ENCODE measurements at regions not wholly inside any gene's neighbourhood (a gene's known extent, or its start where the extent isn't known, plus 50 kb on each side); places are given as distances from the start of the nearest gene placed in this dataset.

DNA sequence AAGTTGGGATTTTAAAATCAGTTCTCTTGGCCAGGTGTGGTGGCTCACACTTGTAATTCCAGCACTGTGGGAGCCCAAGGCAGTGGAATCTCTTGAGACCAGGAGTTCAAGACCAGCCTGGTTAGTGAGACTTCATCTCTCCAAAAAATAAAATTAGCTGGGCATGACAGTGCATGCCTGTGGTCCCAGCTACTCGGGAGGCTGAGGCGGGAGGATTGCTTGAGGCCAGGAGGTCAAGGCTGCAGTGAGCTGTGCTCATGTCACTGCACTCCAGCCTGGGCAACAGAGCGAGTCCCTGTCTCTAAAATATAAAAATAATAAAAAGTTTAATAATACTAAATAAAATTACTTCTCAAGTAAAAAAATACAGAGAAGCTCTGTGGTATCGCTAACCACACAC is 77.5 kb downstream of the FOXA2 start:
- in situ Hi-C loops (cut with HindIII; ENCODE audit: low sequenced_read_pairs) = no loop called here

DNA sequence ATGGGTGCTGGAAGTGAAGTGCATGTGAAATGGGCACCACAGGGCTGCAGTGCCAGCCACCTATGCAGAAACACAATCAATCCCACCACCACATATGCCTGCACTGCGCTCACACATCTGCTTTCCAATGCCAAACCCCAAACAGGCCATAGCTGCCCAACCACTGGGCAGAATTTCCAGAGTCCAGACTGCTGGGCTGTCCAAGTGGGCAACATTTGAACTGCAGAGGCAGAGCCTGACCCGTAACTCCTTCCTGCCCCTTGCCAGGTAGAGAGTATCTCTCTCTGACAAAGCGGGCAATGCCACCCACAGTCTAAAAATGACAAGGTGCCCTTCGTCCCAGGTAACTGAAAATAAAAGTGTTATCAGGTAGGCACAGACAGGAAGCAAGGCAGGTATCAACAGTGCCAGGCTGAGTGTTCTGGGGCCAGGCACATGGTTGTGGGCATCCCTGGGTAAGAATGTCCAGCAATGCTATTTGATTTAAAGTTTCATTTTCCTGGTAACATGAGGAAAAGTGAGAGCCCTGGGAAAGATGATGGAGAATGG is 79.5 kb downstream of the FOXA2 start:
- in situ Hi-C loops (cut with HindIII; ENCODE audit: low sequenced_read_pairs) = no loop called here

DNA sequence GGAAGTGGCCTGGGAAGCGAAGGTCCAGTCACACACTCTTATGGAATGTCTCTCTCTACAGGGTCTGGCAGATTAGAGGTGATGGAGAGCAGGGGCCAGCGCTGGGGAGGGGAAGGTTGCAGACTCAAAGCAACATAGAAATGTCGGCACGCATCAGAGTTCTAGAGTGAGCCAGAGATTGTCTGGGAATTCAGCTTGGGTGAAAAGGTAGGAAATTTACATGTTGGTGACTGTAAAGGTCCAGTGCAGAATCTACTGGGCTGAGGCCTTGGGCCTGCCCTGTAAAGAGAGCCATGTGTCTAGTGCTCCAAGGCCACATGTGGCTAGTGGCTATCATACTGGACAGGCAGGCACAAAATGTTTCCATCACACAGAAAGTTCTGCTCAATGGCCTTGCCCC is 80.8 kb downstream of the FOXA2 start:
- in situ Hi-C loops (cut with HindIII; ENCODE audit: low sequenced_read_pairs) = no loop called here

DNA sequence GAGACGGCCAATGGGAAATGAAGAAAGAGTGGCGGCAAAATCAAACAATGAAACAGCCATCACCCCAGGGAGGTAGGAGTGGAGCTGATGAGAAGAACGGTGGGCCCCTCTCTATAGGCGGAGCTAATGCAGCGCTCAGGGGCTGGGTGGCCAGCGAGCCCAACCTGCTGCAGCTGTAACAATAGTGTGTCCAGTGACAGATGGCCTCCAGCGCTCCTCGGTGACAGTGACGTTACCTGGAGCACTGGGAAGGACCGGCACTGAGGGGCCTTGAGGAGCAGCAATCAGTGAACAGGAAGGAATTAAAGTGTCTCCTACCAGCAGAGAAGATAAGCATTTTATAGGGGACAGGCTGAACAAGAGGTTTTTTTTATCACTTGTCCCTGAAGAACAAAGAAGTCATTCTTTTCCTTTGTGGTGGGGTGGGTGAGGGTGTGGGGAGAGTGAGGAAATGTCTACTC is 81.6 kb downstream of the FOXA2 start:
- in situ Hi-C loops (cut with HindIII; ENCODE audit: low sequenced_read_pairs) = no loop called here

DNA sequence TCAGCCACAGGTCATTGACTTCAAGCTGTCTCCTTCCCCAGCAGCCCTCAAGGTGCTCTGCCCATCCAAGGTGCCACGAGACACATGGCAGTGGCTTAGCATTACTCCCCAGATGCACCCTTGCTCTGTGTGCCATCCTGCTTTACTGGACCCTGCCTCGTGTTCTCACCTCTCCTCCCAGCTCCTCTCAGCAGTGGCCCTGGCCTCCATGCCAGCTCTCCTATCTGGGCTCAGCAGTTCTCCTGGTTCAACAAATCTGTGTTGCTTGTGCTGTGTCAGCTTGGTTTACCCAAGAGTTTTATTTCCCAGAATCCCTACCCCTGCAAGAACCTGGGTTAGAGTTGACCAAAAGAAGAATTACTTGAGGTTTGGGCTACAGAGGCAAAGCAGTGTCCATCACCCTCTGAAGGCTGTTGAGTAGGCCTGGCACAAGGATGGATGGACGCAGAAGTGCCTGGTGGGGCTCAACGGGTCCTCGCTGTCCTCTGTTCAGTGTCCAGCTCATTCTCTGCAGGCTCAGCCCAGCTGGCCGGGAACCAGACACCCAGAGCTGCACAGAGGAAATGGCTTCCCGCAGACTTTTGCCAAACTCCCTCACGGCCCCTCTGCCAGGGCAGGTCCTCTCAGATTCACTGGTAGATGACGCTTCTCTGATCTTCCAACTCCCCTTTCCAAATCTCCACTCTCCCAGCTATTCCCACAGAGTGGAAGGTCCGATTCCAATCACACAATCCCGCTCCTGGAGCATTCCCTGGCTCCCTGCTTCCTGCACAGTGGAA is 82.6 kb downstream of the FOXA2 start:
- in situ Hi-C loops (cut with HindIII; ENCODE audit: low sequenced_read_pairs) = no loop called here

DNA sequence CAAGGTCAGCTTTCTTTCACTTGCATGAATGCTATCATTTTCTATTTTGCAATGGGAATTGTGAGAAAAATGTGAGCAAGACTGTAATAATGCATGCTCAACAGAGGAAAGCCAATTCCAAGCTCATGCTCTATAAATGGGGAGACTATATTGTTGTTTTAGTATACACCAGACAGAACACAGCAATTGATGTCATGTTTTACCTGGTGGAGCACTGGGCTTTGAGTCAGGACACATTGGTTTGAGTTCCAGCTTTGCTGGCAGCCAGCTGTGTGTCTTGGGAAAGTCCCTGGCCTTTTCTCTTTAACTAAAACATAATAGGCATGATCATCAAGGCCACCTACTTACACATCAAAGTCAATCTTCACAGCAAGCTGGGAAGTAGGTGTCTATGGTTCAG is 83.3 kb downstream of the FOXA2 start:
- in situ Hi-C loops (cut with HindIII; ENCODE audit: low sequenced_read_pairs) = no loop called here

DNA sequence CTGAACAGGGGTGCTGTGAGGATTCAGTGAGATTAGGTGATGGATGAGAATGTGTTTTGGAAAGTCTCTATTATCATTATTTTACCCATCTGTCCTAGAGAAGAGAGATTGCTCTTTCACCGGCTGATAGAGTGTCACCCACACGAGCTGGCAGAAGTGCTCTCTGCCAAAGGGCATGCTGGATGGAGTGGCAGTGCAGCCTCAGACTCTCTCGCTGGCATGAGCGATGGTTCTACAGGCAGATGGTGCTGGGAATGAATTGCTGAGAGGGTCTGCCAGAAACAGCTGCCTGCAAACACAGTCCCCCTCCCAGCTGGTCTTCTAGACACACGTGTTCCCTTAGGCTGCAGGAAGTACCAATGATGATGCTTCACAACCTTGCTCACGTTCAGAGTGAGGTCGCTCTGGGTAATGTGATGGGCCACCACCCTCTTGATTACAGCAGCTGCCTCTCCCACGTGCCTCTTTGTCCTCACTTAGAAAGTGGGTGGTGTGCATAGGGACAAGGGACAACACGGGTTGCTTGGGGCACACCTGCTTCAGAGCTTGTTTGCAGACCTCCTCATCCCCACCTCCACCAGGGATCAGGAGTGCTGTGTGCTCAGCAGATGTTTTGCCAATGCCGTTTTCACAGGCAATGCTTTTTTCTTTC is 84.7 kb downstream of the FOXA2 start:
- in situ Hi-C loops (cut with HindIII; ENCODE audit: low sequenced_read_pairs) = no loop called here

DNA sequence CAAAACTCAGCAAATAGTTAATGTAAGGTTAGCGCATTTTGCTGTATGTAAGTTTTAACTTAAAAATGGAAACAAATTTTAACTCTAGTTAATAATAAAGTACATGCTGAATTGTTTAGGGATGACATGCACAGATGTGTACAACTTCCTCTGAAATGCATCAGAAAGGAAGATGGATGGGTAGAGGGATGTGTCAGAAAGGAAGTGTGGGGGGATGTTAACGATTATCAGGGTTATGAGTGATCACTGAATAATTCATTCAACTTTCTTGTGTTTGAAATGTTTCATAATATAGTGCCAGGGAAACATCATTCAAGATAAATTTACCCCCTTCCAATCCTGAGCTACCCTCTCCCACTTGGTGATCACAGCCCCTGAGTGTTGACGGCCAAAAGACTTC is 87.6 kb downstream of the FOXA2 start:
- in situ Hi-C loops (cut with HindIII; ENCODE audit: low sequenced_read_pairs) = no loop called here

DNA sequence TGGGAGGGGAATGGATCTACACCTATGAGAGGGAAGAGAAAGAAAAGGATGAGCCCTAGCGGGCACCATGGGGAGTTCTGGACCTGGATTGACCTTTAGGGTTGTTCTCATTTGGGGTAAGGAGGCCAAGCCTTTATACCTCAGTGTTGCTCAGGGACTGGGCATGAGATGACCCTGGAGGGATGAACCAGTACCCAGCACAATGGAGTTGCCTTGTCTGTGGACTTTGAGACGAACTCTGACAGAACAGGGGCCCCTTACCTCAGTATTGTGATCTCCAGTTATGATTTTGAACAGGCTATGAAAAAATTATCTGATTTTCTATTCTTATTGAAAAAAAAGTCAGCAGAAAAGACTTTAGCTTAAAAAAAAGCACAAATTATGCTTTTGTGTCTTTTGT is 88.6 kb downstream of the FOXA2 start:
- in situ Hi-C loops (cut with HindIII; ENCODE audit: low sequenced_read_pairs) = no loop called here

DNA sequence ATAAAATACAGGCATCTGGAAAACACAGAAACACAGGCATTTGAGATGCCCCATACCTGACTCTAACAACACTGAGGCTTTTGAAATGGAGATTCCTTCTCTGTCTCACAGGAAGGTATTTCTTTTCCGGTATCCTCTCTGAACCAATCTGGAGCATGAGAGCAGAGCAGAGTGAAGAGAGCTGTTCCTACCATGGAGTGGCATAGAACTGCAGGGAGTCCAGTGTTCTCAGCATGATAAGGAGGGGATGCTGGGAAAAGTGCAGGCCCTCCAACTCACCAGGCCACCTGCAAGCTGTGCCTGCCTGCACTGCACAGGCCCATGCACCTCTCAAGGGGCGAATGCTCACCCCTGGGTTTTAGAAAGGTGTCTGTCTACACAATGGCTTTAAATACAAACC is 89.2 kb downstream of the FOXA2 start:
- in situ Hi-C loops (cut with HindIII; ENCODE audit: low sequenced_read_pairs) = no loop called here

DNA sequence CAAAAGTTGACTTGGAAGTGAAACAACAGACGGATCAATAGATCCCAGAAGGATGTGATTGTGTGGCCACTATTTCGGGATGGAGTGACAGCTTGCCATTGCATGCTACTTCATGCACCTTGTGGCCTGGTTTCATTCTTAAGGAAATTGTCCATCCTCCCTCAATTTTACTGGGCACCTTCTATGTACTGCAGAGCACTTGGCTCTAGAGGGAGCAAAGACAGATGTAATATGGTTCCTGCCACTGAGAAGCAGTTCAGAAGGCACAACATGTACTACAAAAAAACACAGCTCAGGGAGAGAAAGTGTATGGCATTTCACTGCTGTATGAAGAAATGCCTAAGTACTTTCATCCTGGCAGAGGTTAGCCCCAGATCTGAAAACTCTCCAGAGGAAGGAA is 91.9 kb downstream of the FOXA2 start:
- in situ Hi-C loops (cut with HindIII; ENCODE audit: low sequenced_read_pairs) = no loop called here

DNA sequence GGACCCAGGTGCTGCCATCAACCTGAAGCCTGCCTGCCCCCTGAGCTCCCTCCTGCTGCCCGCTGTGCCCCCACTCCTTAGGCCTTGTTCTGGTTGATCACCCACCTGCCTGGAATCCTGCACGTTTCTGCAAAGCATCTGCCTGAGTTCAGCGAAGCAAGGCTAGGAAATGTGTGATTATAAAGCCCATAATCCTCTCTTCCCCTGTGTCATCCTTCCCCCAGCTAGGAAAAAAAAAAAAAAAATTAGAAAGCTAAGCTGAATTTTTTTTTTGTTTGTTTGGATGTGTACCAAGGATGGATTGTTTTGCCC is 93.2 kb downstream of the FOXA2 start:
- in situ Hi-C loops (cut with HindIII; ENCODE audit: low sequenced_read_pairs) = no loop called here

DNA sequence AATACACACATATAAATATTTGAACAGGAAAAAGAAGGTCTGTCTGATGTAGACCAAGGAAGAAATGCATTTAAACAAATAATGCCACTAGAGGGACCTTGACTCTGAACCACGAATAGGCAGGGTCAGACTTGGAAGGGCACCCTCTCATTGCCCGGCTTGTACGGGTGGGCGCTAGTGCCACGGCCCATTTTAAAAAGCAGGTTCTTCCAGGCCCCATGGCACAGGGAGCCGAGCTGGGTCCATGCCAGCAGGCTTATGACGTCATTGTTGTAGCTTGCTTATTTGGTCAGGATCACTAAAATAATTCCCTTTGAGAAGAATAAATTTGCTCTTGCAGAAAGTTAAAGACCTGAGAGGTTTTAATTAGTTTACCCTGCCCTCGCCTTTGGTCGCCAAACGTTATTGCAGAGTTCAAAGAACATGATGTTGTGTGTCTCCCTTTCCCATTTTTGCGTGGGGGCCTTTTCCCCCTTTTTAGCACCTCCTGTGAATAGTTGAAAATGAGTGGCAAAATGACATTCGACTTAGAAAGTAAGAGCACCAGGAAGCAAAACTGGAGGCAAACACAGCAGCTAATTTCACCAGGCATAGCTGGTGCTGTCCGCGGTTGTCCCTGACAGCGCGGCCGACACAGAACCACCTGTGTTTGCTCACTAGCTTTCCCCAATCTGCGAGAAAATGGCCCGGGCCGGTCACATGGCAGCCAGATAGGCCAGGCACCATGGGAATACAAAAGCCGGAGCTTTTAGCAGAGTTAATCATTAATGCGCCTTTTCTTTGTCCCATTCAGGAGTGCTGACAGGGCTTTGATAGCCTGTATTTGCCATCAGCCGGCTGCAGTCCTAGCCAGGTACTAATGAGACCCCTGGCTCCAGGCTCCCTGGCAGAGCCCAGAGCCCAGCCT is 93.8 kb downstream of the FOXA2 start:
- in situ Hi-C loops (cut with HindIII; ENCODE audit: low sequenced_read_pairs) = no loop called here

DNA sequence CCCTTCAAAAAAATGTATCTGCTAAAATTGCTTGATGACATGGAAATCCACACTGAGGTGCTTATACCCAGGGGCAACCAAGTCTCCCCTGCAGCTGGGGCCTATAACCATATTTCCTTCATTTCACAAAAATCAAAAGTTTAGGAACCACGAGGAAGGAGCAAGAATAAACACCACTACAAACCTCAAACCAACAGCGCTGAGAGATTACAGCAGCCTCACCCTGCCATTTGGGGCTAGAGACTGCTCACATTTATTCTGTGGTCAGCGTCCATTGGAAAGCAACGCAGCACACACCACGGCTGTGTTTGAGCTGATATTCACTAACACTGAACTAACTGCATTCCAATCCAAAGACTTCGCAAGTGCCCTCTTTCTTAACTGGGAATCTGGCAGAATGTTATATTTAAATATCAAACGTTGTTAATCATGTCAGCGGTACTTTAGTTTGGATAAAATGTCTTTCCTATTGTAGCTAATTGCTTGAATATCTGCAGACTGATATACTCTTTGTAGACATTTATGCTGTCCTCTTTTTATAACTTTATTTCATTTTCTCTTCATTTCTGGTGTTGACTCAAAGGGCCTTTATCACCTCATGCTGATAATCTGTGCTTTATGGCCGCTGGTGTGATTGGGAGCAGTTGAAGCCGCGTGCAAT is 94.6 kb downstream of the FOXA2 start:
- in situ Hi-C loops (cut with HindIII; ENCODE audit: low sequenced_read_pairs) = no loop called here

DNA sequence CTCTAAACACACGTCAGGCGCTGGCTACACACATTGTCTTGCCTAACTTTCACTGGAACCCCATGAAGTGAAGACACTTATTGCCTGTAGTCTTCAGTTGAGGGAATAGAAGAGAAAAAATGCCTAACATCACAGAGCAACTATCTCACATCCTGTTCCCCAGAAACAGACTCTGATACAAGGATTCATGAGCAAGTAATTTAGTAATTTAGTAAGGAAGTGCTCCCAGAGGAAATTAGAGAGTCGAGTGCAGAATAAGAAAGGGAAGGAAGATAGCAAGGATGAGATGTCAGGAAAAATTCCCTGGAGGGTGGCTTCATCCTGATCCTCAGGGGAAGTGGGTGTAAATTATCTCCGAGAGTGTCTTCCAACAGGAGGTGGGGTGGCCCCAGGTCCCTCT is 104.0 kb downstream of the FOXA2 start:
- in situ Hi-C loops (cut with HindIII; ENCODE audit: low sequenced_read_pairs) = no loop called here

DNA sequence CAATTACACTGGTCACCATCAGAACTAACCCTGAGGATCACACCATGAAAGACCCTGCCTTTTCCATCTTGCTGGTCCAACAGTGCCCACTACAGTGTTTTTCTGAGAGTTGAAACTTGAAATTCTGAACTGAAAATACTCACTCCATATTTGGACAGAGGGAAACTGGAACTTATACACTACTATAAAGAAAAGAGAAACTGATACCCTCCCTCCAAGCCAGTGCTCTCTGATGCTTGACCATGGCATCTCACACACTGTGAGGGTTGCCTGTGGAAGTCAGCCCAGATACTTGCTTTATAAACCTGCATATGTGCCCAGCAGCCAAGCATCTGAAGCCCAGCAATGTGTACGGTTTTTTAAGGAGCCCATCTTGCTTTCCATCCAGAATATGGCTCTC is 108.7 kb downstream of the FOXA2 start:
- in situ Hi-C loops (cut with HindIII; ENCODE audit: low sequenced_read_pairs) = no loop called here

DNA sequence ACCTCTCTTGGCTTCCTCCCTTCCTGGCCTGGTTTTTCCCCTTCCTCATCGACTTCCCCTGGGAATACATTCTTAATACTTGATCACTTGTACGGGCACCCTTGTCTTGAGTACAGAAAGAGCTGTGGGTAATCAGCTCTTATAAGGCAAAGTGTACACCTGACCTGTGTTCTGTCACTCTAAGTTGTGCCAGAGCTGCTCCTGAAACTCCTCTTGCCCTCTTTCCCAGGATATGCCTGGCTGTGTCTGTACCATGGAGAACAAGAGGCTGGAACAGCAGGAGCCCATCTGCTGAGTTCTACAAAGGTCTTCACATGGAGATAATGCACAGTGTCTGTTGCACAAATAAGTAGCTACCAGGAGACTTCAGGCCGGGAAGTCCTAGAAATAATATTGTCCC is 110.1 kb downstream of the FOXA2 start:
- in situ Hi-C loops (cut with HindIII; ENCODE audit: low sequenced_read_pairs) = no loop called here

DNA sequence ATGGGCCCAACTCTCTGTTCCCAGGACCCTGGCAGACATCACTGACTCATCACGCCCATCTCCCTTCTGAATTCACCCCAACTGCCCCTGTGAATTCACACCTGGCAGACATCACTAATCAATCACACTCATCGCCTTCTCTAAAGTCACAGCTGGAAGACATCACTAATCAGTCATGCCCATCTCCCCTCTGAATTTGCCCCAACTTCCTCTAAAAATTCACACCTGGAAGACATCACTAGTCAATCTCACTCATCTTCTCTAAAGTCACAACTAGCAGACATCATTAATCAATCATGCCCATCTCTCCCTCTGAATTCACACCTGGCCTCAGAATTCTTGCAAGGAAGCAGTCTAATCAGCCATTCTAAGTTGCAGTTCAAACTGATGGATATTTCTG is 111.1 kb downstream of the FOXA2 start:
- in situ Hi-C loops (cut with HindIII; ENCODE audit: low sequenced_read_pairs) = no loop called here

DNA sequence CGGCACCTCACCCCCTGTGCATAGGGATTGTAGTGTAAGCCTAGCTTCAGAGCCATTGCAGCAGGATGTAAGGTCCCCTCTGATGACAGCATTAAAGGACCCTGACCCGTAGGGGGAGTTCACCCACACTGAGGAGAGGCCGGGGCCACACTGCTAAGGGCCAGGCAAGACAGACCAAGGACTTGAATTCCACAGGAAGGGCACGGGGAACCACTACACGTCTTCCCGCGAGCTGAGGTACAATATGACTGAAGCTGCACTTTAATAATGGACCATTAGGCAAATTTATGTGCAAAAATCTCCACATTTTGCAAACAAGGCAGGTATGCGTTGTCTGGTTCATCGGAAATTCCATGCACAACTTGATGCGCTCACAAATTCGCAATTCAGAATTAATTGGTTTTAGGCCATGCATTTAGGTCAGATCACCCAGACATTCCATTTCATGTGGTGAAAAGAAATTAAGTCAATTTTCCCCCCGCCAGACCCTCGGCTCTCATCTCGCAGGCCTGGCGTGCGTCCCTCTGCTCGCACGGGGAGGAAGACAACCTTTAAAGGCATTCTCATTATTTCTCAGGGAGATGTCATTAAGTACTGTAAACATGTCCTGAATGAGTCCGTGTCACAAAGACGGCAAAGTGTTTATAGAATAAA is 111.8 kb downstream of the FOXA2 start:
- in situ Hi-C loops (cut with HindIII; ENCODE audit: low sequenced_read_pairs) = no loop called here

DNA sequence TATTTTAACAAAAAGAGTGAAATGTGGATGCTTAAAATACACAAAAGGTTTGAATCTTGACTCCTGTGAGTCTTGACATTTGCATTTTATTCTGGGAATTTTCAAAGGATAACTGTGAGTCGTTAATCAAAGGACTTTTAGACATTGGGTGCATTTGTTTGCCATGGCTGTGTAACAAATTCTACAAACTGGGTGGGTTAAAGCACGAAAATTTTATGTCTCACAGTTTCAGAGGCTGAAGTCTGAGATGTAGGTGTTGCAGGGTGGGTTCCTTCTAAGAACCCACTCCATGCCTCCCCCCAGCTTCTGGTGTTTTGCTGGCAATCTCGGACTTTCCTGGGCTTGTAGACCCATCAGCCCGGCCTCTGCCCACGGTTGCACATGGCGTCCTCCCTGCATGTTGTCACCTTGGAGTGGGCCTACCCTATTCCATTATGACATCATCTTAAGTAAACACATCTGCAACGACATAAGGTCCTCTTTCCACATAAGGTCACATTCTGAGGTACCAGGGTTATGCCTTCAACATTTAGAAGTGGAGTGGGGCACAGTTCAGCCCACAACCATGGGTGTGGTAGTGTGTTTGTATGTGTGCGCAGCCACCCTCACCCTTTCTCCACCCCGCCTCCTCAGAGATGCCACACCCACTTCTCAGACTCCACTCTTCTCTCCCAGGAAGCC is 113.1 kb downstream of the FOXA2 start:
- in situ Hi-C loops (cut with HindIII; ENCODE audit: low sequenced_read_pairs) = no loop called here

Measured in endothelial cell of hepatic sinusoid (primary cell).